Adrenal gland (tissue), 9 donors: ENCODE measurements at regions not wholly inside any gene's neighbourhood (a gene's known extent, or its start where the extent isn't known, plus 50 kb on each side); places are given as distances from the start of the nearest gene placed in this dataset.

Source experiments
- DNase-seq, 7 donors: peaks; one replicate each; pipeline ENCODE4 v3.0.0-alpha.2; 2019 to 2020
- H3K27ac ChIP-seq, 5 donors: fragments of 200-600 bp; sonication (generic) in 4 of 5; 1 replicate in 3 of 5; 2 replicates in 2 of 5; pipeline versions ENCODE4 v1.5.1 to v1.8.0; 2016 to 2020; ENCODE audit warnings: mild to moderate bottlenecking in 1 of 5
- H3K27me3 ChIP-seq: fragments of 200-600 bp; 2 replicates; pipeline ENCODE4 v1.8.0; 2021
- H3K36me3 ChIP-seq, 2 donors: fragments of 200-600 bp; replicated peaks in 1 of 2; 1 replicate in 1 of 2; 2 replicates in 1 of 2; pipeline versions ENCODE4 v1.5.1 to v1.8.0; 2018 to 2022
- H3K4me1 ChIP-seq, 2 donors: fragments of 200-600 bp; replicated peaks in 1 of 2; 1 replicate in 1 of 2; 2 replicates in 1 of 2; pipeline versions ENCODE4 v1.5.1 to v1.8.0; 2018 to 2021
- H3K4me3 ChIP-seq, 4 donors: fragments of 200-600 bp; sonication (generic) in 3 of 4; one replicate each; pipeline ENCODE4 v1.5.1; 2016 to 2018
- H3K9me3 ChIP-seq, 3 donors: fragments of 200-600 bp; sonication (generic) in 1 of 3; replicated peaks in 1 of 3; 1 replicate in 2 of 3; 2 replicates in 1 of 3; pipeline versions ENCODE4 v1.5.1 to v1.8.0; 2016 to 2021
- POLR2A ChIP-seq, 2 donors: fragments of 450-650 bp; IDR thresholded peaks; one replicate each; pipeline ENCODE4 v1.6.1; 2017; ENCODE audit warnings: antibody characterized with exemption in 2 of 2, mild to moderate bottlenecking in 2 of 2, moderate library complexity in 1 of 2
- WGBS, 4 donors: extraction: QIAGEN DNeasy Blood & Tissue Kit in 2 of 4; methylation state at CpG; one replicate each; pipeline versions ENCODE4 v1.1.5 to v1.1.7; 2013 to 2017; 5-methylcytosine and 5-hydroxymethylcytosine counted together
- intact Hi-C, 2 donors: fragments of 100-400 bp; cut with DNase I; formaldehyde crosslinking; loops; one replicate each; pipeline versions ENCODE4 v1.14.1 to v1.15.0; 2022 to 2023
- TF ChIP-seq, protein P1 (sequence below), 6 experiments: fragments of 450-650 bp in 4 of 6; fragments of 200-600 bp in 2 of 6; sonication (generic) in 1 of 6; IDR thresholded peaks; 1 replicate in 5 of 6; 2 replicates in 1 of 6; pipeline versions ENCODE4 v1.5.1 to v1.8.0; 2016 to 2021; ENCODE audit warnings: antibody characterized with exemption in 6 of 6, mild to moderate bottlenecking in 2 of 6, moderate library complexity in 1 of 6
- donor health status: healthy with polysubstance abuse.
- donor health status: Bipolar disorder and iron deficiency.
- donor health status: DM: yes; HTN: yes; CAD: no.
- donor health status: DM: no; HTN: no; CAD: no.
- donor health status: DM: no; HTN: no; CAD: no.

DNA sequence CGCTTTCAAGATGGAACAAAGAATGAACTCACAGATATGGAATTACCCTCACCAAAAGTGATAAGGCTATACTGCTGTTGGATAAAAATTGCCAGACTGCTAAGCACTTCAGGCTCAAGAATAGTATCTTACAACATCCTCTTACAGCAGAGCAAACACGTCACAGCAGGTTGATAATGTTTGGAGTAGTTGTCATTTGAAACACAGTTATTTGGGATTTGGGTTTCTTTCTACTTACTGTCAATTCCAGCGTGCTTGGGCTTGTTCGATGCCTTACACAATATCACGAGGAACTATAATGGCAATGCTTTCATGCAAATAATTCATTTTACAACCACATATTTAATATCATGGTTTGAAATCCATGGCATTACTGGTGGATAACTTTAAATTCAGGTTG is 1223.7 kb upstream of the AGA start:
- H3K4me3 ChIP-seq = no peak overlapping the region
- no peak for TF ChIP-seq POLR2A (IDR thresholded peaks at IDR 0.05)
- TF ChIP-seq, protein P1, sequence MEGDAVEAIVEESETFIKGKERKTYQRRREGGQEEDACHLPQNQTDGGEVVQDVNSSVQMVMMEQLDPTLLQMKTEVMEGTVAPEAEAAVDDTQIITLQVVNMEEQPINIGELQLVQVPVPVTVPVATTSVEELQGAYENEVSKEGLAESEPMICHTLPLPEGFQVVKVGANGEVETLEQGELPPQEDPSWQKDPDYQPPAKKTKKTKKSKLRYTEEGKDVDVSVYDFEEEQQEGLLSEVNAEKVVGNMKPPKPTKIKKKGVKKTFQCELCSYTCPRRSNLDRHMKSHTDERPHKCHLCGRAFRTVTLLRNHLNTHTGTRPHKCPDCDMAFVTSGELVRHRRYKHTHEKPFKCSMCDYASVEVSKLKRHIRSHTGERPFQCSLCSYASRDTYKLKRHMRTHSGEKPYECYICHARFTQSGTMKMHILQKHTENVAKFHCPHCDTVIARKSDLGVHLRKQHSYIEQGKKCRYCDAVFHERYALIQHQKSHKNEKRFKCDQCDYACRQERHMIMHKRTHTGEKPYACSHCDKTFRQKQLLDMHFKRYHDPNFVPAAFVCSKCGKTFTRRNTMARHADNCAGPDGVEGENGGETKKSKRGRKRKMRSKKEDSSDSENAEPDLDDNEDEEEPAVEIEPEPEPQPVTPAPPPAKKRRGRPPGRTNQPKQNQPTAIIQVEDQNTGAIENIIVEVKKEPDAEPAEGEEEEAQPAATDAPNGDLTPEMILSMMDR (IDR thresholded peaks at IDR 0.05) = no peak
- no peaks in the 10 kb centered on the region for H3K9me3 ChIP-seq
- H3K36me3 ChIP-seq = no peaks in the 10 kb centered on the region
- DNase-seq = no peak
- no peaks in the 10 kb centered on the region for H3K27me3 ChIP-seq
- H3K27ac ChIP-seq = no peak overlapping the region
- intact Hi-C loops = no loop called here
- WGBS, 4 donors = 77 to 86% (median 84%) methylated on average over 5 of the region's 5 CpGs
- H3K4me1 ChIP-seq = no peaks in the 10 kb centered on the region

DNA sequence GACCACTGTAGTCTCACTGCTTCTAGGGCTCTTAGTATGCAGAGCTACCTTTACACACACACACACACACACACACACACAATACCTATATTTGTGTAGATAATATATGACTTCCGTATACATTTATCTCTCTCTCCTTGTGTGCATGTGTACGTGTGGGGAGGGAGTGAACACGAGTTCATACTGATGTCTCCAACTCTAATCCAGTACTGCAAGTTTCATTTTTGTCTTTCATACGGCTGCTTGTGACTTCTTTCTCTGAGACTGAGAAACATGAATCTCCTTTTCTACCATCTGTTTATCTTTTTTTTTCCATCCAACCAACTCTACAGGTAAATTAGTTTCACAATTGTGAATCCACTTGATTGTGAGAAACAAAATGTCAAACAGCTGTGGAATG is 1229.5 kb upstream of the AGA start:
- no peak overlapping the region for H3K4me3 ChIP-seq
- no peaks in the 10 kb centered on the region for H3K9me3 ChIP-seq
- H3K27ac ChIP-seq = no peak overlapping the region
- no peaks in the 10 kb centered on the region for H3K27me3 ChIP-seq
- intact Hi-C loops = no loop called here
- TF ChIP-seq POLR2A (IDR thresholded peaks at IDR 0.05) = no peak
- TF ChIP-seq, protein P1 (IDR thresholded peaks at IDR 0.05) = no peak
- H3K36me3 ChIP-seq = no peaks in the 10 kb centered on the region
- no peak for DNase-seq
- no peaks in the 10 kb centered on the region for H3K4me1 ChIP-seq
- WGBS, 4 donors = 78 to 86% (median 79%) methylated on average over 4 of the region's 4 CpGs

DNA sequence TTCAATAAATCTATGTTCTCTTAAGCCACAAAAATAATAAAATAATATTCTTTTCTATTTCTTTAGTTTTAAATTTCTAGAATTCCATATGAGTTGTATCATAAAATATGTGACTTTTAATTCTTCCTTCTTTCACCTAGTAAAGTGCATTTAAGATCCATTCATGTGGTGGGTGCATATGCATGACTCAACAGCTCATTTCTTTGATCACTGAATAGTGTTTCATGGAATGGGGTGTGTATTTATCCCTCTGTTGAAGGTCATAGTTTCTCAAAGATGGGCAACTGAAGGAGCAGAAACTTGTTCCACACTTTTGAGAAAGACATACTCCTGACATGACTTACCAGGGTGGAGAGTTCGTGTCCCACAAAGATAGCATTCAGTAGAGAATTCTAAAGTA is 1230.3 kb upstream of the AGA start:
- Histone ChIP-seq H3K4me3 (no peak overlapping the region), H3K27me3 (no peaks in the 10 kb centered on the region), H3K36me3 (no peaks in the 10 kb centered on the region), H3K4me1 (no peaks in the 10 kb centered on the region), H3K9me3 (no peaks in the 10 kb centered on the region), H3K27ac (no peak overlapping the region)
- 71 to 92% (median 76%) methylated on average over 1 of the region's 1 CpG for WGBS, 4 donors
- no peak for DNase-seq
- TF ChIP-seq, protein P1 (IDR thresholded peaks at IDR 0.05) = no peak
- no peak for TF ChIP-seq POLR2A (IDR thresholded peaks at IDR 0.05)
- intact Hi-C loops = no loop called here

DNA sequence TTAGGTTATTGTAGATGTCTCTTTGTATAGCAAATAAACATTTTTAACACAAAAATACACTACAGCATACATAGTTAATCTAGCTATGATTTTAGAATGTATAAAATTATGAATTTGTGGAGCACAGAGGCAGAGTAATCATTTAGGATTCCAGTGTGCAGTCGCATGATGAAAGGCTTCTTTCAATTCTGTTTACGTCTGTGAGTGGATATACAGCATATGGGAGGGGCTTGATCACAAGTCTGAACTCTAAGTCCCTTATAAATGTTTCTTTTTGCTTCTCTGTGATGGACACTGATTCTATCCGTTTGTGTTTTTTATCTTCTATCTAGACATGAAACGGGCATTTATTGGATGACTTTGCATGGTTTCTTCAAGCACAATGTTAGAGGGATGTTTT is 1239.6 kb upstream of the AGA start:
- intact Hi-C loops = no loop called here
- Histone ChIP-seq H3K27me3 (no peaks in the 10 kb centered on the region), H3K9me3 (no peaks in the 10 kb centered on the region), H3K4me1 (no peaks in the 10 kb centered on the region), H3K4me3 (no peak overlapping the region), H3K36me3 (no peaks in the 10 kb centered on the region), H3K27ac (no peak overlapping the region)
- no peak for DNase-seq
- 57 to 68% (median 62%) methylated on average over 4 of the region's 4 CpGs for WGBS, 4 donors
- no peak for TF ChIP-seq POLR2A (IDR thresholded peaks at IDR 0.05)
- TF ChIP-seq, protein P1 (IDR thresholded peaks at IDR 0.05) = no peak
